CD4-positive, alpha-beta memory T cell (primary cell): ENCODE measurements at regions not wholly inside any gene's neighbourhood (a gene's known extent, or its start where the extent isn't known, plus 50 kb on each side); places are given as distances from the start of the nearest gene placed in this dataset.
"Not testable (repeated sequence)": the region's sequence is repeated elsewhere in the genome, so short reads cannot be mapped to it uniquely, and the experiment has no call there.

Experiments used
- CTCF ChIA-PET: fragments of 350-600 bp; sonication (Branson Sonifier 250); formaldehyde crosslinking; loops from one replicate; lab custom pipeline; 2021; ENCODE audit warnings: inconsistent platforms; ENCODE audit not compliant: partially characterized antibody; lab: Charles Lee
- POLR2A ChIA-PET: fragments of 350-600 bp; sonication (Branson Sonifier 250); formaldehyde crosslinking; loops from one replicate; lab custom pipeline; 2021; ENCODE audit not compliant: partially characterized antibody; lab: Charles Lee
- DNase-seq, 5 donors: peaks; one replicate each; pipeline versions ENCODE4 v3.0.0 to v3.0.0-alpha.2; 2020 to 2022; ENCODE audit warnings: mixed read lengths in 1 of 5
- H3K27ac ChIP-seq: one replicate; pipeline ENCODE4 v1.7.0; 2013; ENCODE audit warnings: low read depth, low read length
- H3K27me3 ChIP-seq: 2 replicates; pipeline ENCODE4 v1.7.0; 2013; ENCODE audit warnings: mild to moderate bottlenecking, low read length, moderate library complexity; ENCODE audit not compliant: insufficient read depth
- H3K36me3 ChIP-seq: 2 replicates; pipeline ENCODE4 v1.7.0; 2013; ENCODE audit warnings: mild to moderate bottlenecking, low read length, moderate library complexity; ENCODE audit not compliant: insufficient read depth
- H3K4me1 ChIP-seq: 2 replicates; pipeline ENCODE4 v1.7.0; 2013; ENCODE audit warnings: mild to moderate bottlenecking, low read length, moderate library complexity; ENCODE audit not compliant: insufficient read depth
- H3K4me3 ChIP-seq, 2 donors: one replicate each; pipeline ENCODE4 v1.7.0; 2013; ENCODE audit warnings: low read length in 2 of 2, mild to moderate bottlenecking in 1 of 2
- H3K9me3 ChIP-seq, 2 donors: one replicate each; pipeline ENCODE4 v1.7.0; 2013; ENCODE audit warnings: low read length in 2 of 2, control low read depth in 1 of 2; ENCODE audit not compliant: control insufficient read depth in 1 of 2
- H3K27ac Mint-ChIP-seq, 7 donors: one replicate each; pipeline ENCODE4 v1.8.0; 2020 to 2021; ENCODE audit warnings: mixed read lengths in 7 of 7, mild to moderate bottlenecking in 6 of 7, inconsistent platforms in 3 of 7, moderate library complexity in 3 of 7
- H3K27me3 Mint-ChIP-seq, 2 donors: one replicate each; pipeline ENCODE4 v1.8.0; 2020 to 2021; ENCODE audit warnings: mixed read lengths in 2 of 2
- H3K36me3 Mint-ChIP-seq, 2 donors: one replicate each; pipeline ENCODE4 v1.8.0; 2020 to 2021; ENCODE audit warnings: mixed read lengths in 2 of 2, inconsistent platforms in 1 of 2, mild to moderate bottlenecking in 1 of 2
- H3K4me1 Mint-ChIP-seq, 4 donors: one replicate each; pipeline ENCODE4 v1.8.0; 2020 to 2021; ENCODE audit warnings: mixed read lengths in 4 of 4, mild to moderate bottlenecking in 1 of 4
- H3K4me3 Mint-ChIP-seq, 8 donors: one replicate each; pipeline ENCODE4 v1.8.0; 2020 to 2021; ENCODE audit warnings: mixed read lengths in 8 of 8, mild to moderate bottlenecking in 7 of 8, moderate library complexity in 6 of 8, inconsistent platforms in 3 of 8
- H3K9me3 Mint-ChIP-seq, 8 donors: one replicate each; pipeline ENCODE4 v1.8.0; 2020 to 2021; ENCODE audit warnings: mixed read lengths in 8 of 8, mild to moderate bottlenecking in 5 of 8, inconsistent platforms in 3 of 8, moderate library complexity in 1 of 8
- intact Hi-C: fragments of 100-400 bp; cut with micrococcal nuclease; formaldehyde crosslinking; loops from one replicate; pipeline ENCODE4 v1.15.1; 2023

GRCh38 chrY:19541475-19542306 lies 202.8 kb downstream of the KDM5D start:
- H3K36me3 ChIP-seq, result no peaks in the 10 kb centered on the region
- H3K9me3 ChIP-seq, result no peaks in the 10 kb centered on the region
- H3K4me3 ChIP-seq, result no peak overlapping the region
- no peaks in the 10 kb centered on the region for H3K27me3 ChIP-seq
- no peak overlapping the region for H3K27ac ChIP-seq
- ChIA-PET POLR2A (no interaction called here), CTCF (no interaction called here)
- Mint-ChIP-seq H3K4me1 (no peaks in the 10 kb centered on the region), H3K4me3 (no peak overlapping the region), H3K27me3 (peaks cover 2 to 3% of the 10 kb centered on the region in 2 donors), H3K27ac (no peak overlapping the region), H3K9me3 (no peaks in the 10 kb centered on the region), H3K36me3 (no peaks in the 10 kb centered on the region)
- DNase-seq, result no peak
- intact Hi-C loops, result no loop called here
- H3K4me1 ChIP-seq, result no peaks in the 10 kb centered on the region

GRCh38 chrY:19535697-19536096 lies 208.8 kb downstream of the KDM5D start:
- not testable (repeated sequence) for H3K9me3 Mint-ChIP-seq

GRCh38 chrY:19521976-19522375 lies 222.6 kb downstream of the KDM5D start:
- no peak overlapping the region for H3K4me3 ChIP-seq
- ChIA-PET CTCF (no interaction called here), POLR2A (no interaction called here)
- H3K4me1 ChIP-seq, result no peaks in the 10 kb centered on the region
- H3K4me1 Mint-ChIP-seq, result peaks cover 0 to 5% (median 0%) of the 10 kb centered on the region in 4 donors
- no peaks in the 10 kb centered on the region for H3K27me3 ChIP-seq
- H3K36me3 ChIP-seq, result no peaks in the 10 kb centered on the region
- no peaks in the 10 kb centered on the region for H3K27me3 Mint-ChIP-seq
- no peaks in the 10 kb centered on the region for H3K9me3 ChIP-seq
- no peak overlapping the region for H3K27ac Mint-ChIP-seq
- no peak overlapping the region for H3K27ac ChIP-seq
- no peaks in the 10 kb centered on the region for H3K9me3 Mint-ChIP-seq
- no peak overlapping the region for H3K4me3 Mint-ChIP-seq
- no peak for DNase-seq
- no peaks in the 10 kb centered on the region for H3K36me3 Mint-ChIP-seq
- intact Hi-C loops, result no loop called here

More at GRCh38 chrY:19535697-19536096, 208.8 kb downstream of the KDM5D start:
- intact Hi-C loops, H3K27ac ChIP-seq, H3K4me3 ChIP-seq, H3K9me3 ChIP-seq, H3K36me3 Mint-ChIP-seq, H3K27ac Mint-ChIP-seq, H3K4me1 Mint-ChIP-seq, H3K27me3 ChIP-seq, POLR2A ChIA-PET, H3K27me3 Mint-ChIP-seq, H3K36me3 ChIP-seq, H3K4me1 ChIP-seq, DNase-seq, CTCF ChIA-PET, H3K4me3 Mint-ChIP-seq: not testable (repeated sequence)

GRCh38 chrY:19503092-19503449 lies 241.5 kb downstream of the KDM5D start:
- H3K27ac Mint-ChIP-seq, result peak overlapping the region in 2 of 7 donors; percentile 91
- ChIA-PET POLR2A (interaction anchor here (0.8 to 6.4 kb wide), 6 partner anchors 12 to 241 kb away, joined by 3 to 61 read pairs (median 4); partner anchors contain the start of gene KDM5D), CTCF (interaction anchor here (0.6 to 3.7 kb wide), 12 partner anchors 9 to 271 kb away, joined by 3 to 36 read pairs (median 4); no protein-coding TSS in a partner anchor)
- peak overlapping the region; percentile 54 for H3K27ac ChIP-seq
- peak overlapping the region in 2 of 8 donors; percentile 91 to 96 for H3K4me3 Mint-ChIP-seq
- H3K9me3 Mint-ChIP-seq, result no peaks in the 10 kb centered on the region
- H3K4me3 ChIP-seq, result peak overlapping the region; percentile 29 to 69
- intact Hi-C loops, result loop anchor here (1.0 to 5.0 kb wide), 4 partner anchors 36 to 1074 kb away; partner anchors contain the start of gene EIF1AY
- H3K9me3 ChIP-seq, result no peaks in the 10 kb centered on the region
- peaks cover 0 to 49% (median 15%) of the 10 kb centered on the region in 4 donors for H3K4me1 Mint-ChIP-seq
- peak in 1 of 5 donors; percentile 56 for DNase-seq
- H3K27me3 ChIP-seq, result no peaks in the 10 kb centered on the region
- no peaks in the 10 kb centered on the region for H3K36me3 ChIP-seq
- no peaks in the 10 kb centered on the region for H3K27me3 Mint-ChIP-seq
- H3K36me3 Mint-ChIP-seq, result peaks cover 0 to 3% of the 10 kb centered on the region in 2 donors
- peaks cover 33% of the 10 kb centered on the region for H3K4me1 ChIP-seq

- Histone ChIP-seq H3K4me3 (peak overlapping the region; percentile 29 to 69), H3K36me3 (no peaks in the 10 kb centered on the region), H3K27me3 (no peaks in the 10 kb centered on the region), H3K9me3 (no peaks in the 10 kb centered on the region), H3K27ac (peak overlapping the region; percentile 54), H3K4me1 (peaks cover 39% of the 10 kb centered on the region)
- H3K9me3 Mint-ChIP-seq, result no peaks in the 10 kb centered on the region
- H3K36me3 Mint-ChIP-seq, result peaks cover 0 to 3% of the 10 kb centered on the region in 2 donors
- ChIA-PET POLR2A (interaction anchor here (0.8 to 6.4 kb wide), 6 partner anchors 11 to 242 kb away, joined by 3 to 61 read pairs (median 4); partner anchors contain the start of gene KDM5D), CTCF (interaction anchor here (0.6 to 3.7 kb wide), 13 partner anchors 10 to 271 kb away, joined by 3 to 36 read pairs (median 4); no protein-coding TSS in a partner anchor)
- H3K27ac Mint-ChIP-seq, result peak overlapping the region in 2 of 7 donors; percentile 91
- DNase-seq, result peak in 1 of 5 donors; percentile 60
- H3K27me3 Mint-ChIP-seq, result no peaks in the 10 kb centered on the region
- peaks cover 0 to 55% (median 17%) of the 10 kb centered on the region in 4 donors for H3K4me1 Mint-ChIP-seq
- peak overlapping the region in 2 of 8 donors; percentile 91 to 96 for H3K4me3 Mint-ChIP-seq
- intact Hi-C loops, result loop anchor here (1.0 to 5.0 kb wide), 5 partner anchors 35 to 1075 kb away; partner anchors contain the start of gene EIF1AY
Observed at GRCh38 chrY:19502169-19503091, 242.1 kb downstream of the KDM5D start.

GRCh38 chrY:19498556-19498955 lies 246.0 kb downstream of the KDM5D start:
- peaks cover 0 to 85% (median 20%) of the 10 kb centered on the region in 4 donors for H3K4me1 Mint-ChIP-seq
- no peak overlapping the region for H3K4me3 ChIP-seq
- H3K9me3 ChIP-seq, result no peaks in the 10 kb centered on the region
- no peaks in the 10 kb centered on the region for H3K27me3 ChIP-seq
- DNase-seq, result no peak
- H3K9me3 Mint-ChIP-seq, result no peaks in the 10 kb centered on the region
- ChIA-PET POLR2A (interaction anchor here (1.4 to 6.4 kb wide), 2 partner anchors 69 to 1077 kb away, joined by 5 to 61 read pairs; partner anchors contain the start of gene EIF1AY), CTCF (no interaction called here)
- intact Hi-C loops, result no loop called here
- H3K36me3 ChIP-seq, result no peaks in the 10 kb centered on the region
- peak overlapping the region in 2 of 7 donors; percentile 71 to 91 for H3K27ac Mint-ChIP-seq
- H3K4me1 ChIP-seq, result peaks cover 58% of the 10 kb centered on the region
- H3K4me3 Mint-ChIP-seq, result peak overlapping the region in 2 of 8 donors; percentile 50 to 83
- H3K27ac ChIP-seq, result peak overlapping the region; percentile 15
- no peaks in the 10 kb centered on the region for H3K27me3 Mint-ChIP-seq
- peaks cover 0 to 7% of the 10 kb centered on the region in 2 donors for H3K36me3 Mint-ChIP-seq
